ENCODE measurements at regions not wholly inside any gene's neighbourhood (a gene's known extent, or its start where the extent isn't known, plus 50 kb on each side); places are given as distances from the start of the nearest gene placed in this dataset.

DNA sequence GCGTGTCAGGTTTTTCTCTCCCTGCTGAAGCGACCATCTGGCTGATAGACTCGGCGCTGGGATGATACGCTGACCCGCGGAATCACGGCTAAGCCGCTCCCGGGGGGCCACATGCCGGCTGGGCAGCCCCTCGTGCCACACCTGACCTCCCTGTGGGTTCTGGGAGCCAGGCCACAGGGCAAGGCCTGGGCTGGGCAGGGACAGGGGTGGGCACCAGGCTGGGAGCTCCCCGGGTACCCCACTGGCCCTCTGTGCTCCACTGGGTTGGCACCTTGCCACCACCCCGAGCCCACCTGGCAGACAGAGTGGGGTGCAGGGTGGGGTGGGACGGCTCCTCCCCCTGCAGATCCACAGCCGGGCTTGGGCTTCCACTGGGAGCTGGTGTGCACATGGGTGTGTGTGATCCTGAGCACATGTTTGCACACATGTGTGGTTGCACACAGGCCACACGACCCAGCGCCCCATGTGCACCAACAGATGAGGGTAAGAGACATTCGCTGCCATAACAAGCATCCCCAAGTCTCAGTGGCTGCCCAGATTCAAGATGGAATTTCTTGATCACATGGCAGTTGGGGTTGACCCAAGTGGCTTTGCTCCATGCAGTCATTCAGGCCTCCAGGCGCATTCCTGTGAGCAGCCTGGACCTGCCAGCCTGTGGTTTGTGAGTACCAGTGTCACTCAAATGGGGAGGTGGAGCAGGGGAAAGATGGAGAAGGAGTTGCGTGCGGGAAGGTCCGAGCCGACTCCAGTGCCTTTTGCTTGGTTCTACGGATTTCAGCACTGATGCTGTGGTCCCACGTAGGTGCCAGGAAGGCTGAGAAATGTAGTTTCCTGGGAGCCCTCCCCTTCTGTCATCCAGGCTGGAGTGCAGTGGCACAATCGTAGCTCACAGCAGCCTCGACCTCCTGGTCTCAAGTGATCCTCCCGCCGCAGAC is 79.7 kb downstream of the UNCX start:
- TF ChIP-seq, protein P1, sequence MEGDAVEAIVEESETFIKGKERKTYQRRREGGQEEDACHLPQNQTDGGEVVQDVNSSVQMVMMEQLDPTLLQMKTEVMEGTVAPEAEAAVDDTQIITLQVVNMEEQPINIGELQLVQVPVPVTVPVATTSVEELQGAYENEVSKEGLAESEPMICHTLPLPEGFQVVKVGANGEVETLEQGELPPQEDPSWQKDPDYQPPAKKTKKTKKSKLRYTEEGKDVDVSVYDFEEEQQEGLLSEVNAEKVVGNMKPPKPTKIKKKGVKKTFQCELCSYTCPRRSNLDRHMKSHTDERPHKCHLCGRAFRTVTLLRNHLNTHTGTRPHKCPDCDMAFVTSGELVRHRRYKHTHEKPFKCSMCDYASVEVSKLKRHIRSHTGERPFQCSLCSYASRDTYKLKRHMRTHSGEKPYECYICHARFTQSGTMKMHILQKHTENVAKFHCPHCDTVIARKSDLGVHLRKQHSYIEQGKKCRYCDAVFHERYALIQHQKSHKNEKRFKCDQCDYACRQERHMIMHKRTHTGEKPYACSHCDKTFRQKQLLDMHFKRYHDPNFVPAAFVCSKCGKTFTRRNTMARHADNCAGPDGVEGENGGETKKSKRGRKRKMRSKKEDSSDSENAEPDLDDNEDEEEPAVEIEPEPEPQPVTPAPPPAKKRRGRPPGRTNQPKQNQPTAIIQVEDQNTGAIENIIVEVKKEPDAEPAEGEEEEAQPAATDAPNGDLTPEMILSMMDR (IDR thresholded peaks at IDR 0.05): no peak
- TF ChIP-seq POLR2A (IDR thresholded peaks at IDR 0.05): no peak
